ENCODE measurements at regions not wholly inside any gene's neighbourhood (a gene's known extent, or its start where the extent isn't known, plus 50 kb on each side); places are given as distances from the start of the nearest gene placed in this dataset.
"Not testable (repeated sequence)": the region's sequence is repeated elsewhere in the genome, so short reads cannot be mapped to it uniquely, and the experiment has no call there.

GRCh38 chr15:59894835-59895234 lies 109.3 kb upstream of the FOXB1 start:
- DNase-seq: no peak

GRCh38 chr15:59892985-59893384 lies 111.1 kb upstream of the FOXB1 start:
- DNase-seq: no peak

- DNase-seq: not testable (repeated sequence)
Measured at GRCh38 chr15:59887870-59888269, 116.2 kb upstream of the FOXB1 start.

GRCh38 chr15:59887211-59887610 lies 116.9 kb upstream of the FOXB1 start:
- DNase-seq: no peak

GRCh38 chr15:59886441-59886840 lies 117.7 kb upstream of the FOXB1 start:
- DNase-seq: no peak

- peak; percentile 93 for DNase-seq
Measured at GRCh38 chr15:59885832-59886231, 118.3 kb upstream of the FOXB1 start.

- DNase-seq: no peak
Measured at GRCh38 chr15:59879506-59880265, 124.4 kb upstream of the FOXB1 start.

GRCh38 chr15:59876140-59876539 lies 128.0 kb upstream of the FOXB1 start:
- no peak for DNase-seq

GRCh38 chr15:59873644-59874272 lies 130.4 kb upstream of the FOXB1 start:
- DNase-seq: peak; percentile 4

GRCh38 chr15:59867086-59867855 lies 136.8 kb upstream of the FOXB1 start:
- no peak for DNase-seq

GRCh38 chr15:59866642-59867041 lies 137.5 kb upstream of the FOXB1 start:
- no peak for DNase-seq

- DNase-seq: no peak
Measured at GRCh38 chr15:59862191-59863155, 141.6 kb upstream of the FOXB1 start.

GRCh38 chr15:59847968-59848367 lies 156.1 kb upstream of the FOXB1 start:
- no peak for DNase-seq

GRCh38 chr15:59845942-59846499 lies 156.9 kb upstream of the BNIP2 start:
- DNase-seq: no peak

- DNase-seq: no peak
Measured at GRCh38 chr15:59843609-59844008, 154.5 kb upstream of the BNIP2 start.

- no peak for DNase-seq
Measured at GRCh38 chr15:59841036-59841435, 151.9 kb upstream of the BNIP2 start.

- DNase-seq: no peak
Measured at GRCh38 chr15:59839906-59840305, 150.8 kb upstream of the BNIP2 start.

- DNase-seq: peak; percentile 27
Measured at GRCh38 chr15:59838900-59839299, 149.8 kb upstream of the BNIP2 start.

- no peak for DNase-seq
Measured at GRCh38 chr15:59835776-59836175, 146.7 kb upstream of the BNIP2 start.

- DNase-seq: no peak
Measured at GRCh38 chr15:59834528-59834927, 145.4 kb upstream of the BNIP2 start.

- peak; percentile 31 for DNase-seq
Measured at GRCh38 chr15:59833366-59833765, 144.2 kb upstream of the BNIP2 start.

GRCh38 chr15:59830873-59831272 lies 141.8 kb upstream of the BNIP2 start:
- no peak for DNase-seq
